ENCODE measurements at regions not wholly inside any gene's neighbourhood (a gene's known extent, or its start where the extent isn't known, plus 50 kb on each side); places are given as distances from the start of the nearest gene placed in this dataset.

DNA sequence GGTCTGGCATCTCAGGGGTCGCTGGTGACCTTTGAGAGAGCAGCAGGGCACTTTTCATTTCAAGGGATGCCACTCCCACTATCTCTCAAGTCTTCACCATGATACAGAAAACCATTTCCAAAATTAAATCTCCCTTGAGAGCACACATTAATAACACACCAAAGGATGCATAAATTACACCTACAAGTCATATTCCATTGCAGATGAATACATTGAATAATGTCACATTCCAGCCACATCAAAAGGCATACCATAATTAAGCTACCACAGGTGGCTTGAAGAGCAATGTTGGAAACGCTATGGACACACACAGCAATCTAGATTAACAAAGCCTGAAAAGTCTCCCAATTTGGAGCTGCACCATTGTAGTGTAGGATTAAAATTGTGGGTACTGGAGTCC, 353.3 kb upstream of the ZMIZ1 start:
- no peak for DNase-seq (ENCODE audit: low read depth)

- no peak for DNase-seq (ENCODE audit: low read depth)
Measured at GRCh38 chr10:78716043-78716660, 352.6 kb upstream of the ZMIZ1 start.

- DNase-seq (ENCODE audit: low read depth): peak; percentile 11
Measured at GRCh38 chr10:78717200-78717599, 351.6 kb upstream of the ZMIZ1 start.

DNA sequence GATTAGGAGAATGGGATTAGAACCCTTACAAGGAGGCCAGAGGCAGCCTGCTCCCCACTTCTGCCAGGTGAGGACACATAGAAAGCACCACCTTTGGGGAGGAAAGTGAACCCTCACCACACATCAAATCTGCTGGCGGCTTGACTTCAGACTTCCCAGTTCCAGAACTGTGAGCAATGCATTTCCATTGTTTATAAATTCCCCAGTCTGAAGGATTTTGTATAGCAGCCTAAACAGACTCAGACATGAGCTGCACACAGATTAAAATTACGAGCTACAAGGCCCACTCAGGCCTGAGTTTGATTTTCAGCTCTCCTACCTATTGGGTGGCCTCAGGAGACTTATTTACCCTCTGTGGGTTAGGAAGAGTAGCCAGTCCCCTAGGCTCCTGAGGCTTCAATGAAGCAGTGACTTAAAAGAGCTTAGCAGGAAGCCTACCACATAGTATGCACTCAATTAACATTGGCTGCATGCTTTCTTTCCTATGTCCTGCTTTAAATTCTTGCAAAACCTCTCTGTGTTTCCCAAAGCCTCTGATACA, 350.7 kb upstream of the ZMIZ1 start:
- DNase-seq (ENCODE audit: low read depth): no peak

DNA sequence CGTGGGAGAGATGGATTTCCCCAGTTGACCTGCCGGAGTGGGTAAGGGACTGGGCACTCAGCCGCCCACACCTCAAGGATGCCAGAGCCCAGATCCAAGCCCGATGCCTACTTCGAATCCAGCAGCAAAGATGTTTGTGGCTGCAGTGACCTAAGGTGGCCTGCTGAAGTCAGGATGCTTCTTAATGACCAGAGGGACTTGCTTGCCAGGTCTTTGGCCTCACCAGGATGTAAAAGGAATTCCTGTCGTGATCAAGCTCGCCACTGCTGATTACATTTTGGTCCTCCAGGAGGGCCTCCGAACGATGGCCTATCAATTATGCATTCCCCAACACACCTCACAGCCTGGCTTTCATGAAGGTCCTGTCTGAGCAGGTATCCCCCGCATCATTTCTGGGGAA, 349.5 kb upstream of the ZMIZ1 start:
- DNase-seq (ENCODE audit: low read depth): no peak

DNA sequence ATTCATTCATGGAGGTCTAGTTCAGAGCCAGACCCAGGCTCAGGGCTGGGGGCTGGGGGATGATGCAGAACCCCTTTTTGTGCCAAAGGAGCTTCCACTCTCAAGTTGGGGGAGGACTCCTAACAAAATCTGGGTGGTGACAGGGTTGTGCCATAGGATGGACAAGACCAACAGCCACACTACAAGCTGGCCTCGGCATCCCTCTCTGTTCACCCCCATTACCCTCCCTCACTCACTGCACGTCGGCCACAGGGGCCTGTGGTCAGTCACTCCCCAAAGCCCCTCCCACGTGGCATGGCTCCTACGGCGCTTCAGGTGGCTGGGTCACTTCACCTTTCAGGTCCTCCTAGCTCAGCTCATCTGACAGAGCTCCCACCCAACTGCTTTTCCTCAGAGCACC, 348.7 kb upstream of the ZMIZ1 start:
- no peak for DNase-seq (ENCODE audit: low read depth)

DNA sequence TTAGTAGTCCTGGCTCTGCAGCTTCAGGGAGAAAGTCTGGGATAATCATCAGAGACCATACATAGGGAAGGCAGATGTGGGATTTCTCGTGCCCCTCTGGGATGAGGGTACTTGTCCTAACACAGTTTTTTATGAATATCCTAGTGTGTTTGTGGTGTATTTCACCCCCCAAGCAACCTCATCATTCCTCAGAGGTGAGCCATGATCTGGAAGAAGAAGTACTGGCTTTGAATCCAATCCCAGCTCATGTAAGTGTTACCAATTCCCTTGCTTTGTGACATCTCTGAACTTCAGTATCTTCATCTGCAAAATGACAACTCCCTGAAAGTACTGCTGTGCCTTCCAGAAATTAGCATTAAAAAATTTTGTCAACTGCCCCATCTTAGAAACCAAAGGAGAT, 347.5 kb upstream of the ZMIZ1 start:
- no peak for DNase-seq (ENCODE audit: low read depth)

DNA sequence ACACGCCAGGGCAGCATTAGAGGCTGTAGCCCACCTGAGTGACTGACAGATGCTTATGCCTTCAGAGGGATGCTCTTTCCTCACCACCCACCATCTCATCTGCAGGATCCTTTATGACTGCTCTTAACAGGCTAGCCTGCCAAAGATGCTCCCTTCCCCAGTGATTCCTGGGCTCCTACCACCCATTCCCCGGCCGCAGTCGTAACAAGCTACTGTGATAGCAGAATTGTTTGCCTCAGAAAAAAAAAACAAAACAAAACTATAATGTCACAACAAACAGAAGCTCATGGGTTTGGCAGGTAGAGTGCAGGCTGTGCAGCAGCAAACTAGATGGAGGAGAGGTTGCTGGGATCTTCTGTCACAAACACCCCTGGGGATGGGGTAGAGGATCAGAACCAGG, 343.9 kb upstream of the ZMIZ1 start:
- DNase-seq (ENCODE audit: low read depth): no peak

GRCh38 chr10:78726171-78726570, 342.6 kb upstream of the ZMIZ1 start:
- no peak for DNase-seq (ENCODE audit: low read depth)

DNA sequence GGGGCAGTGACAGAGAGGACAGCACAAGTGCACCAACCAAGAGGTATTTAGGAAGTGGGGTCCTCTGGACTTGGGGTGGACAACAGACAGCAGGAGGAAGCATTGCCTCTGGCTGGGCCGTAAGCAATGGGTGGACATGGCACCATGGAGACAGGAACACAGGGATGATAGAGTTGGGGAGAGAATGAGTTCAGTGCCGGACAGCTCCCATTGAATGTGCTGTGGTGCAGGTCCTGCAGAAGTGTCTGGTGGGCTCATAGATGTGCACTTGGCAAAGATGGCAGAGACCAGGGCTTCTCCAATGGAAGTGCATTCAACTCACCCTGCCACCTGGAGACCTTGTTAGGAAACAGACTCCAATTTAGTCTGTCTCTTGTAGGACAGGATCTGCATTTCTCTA, 341.5 kb upstream of the ZMIZ1 start:
- no peak for DNase-seq (ENCODE audit: low read depth)

GRCh38 chr10:78727728-78728127, 341.0 kb upstream of the ZMIZ1 start:
- DNase-seq (ENCODE audit: low read depth): no peak

DNA sequence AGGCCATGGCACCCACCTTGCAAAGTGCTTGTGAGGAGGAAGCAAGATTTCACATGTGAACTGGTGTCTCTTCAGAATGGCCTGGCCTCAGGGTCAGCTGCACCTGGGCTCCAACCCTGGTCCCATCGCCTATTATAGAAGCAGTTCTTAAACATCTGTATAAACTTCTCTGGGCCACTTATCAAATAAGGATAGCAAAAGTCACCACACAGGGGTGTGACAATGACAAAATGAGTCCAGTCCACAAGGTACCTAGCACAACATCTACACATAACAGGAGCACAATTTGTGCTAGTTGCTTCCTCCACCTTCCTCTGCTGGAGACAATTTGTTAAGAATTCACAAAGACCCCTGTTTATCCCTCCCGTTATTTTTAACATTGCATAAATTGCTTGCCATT, 340.6 kb upstream of the ZMIZ1 start:
- no peak for DNase-seq (ENCODE audit: low read depth)

DNA sequence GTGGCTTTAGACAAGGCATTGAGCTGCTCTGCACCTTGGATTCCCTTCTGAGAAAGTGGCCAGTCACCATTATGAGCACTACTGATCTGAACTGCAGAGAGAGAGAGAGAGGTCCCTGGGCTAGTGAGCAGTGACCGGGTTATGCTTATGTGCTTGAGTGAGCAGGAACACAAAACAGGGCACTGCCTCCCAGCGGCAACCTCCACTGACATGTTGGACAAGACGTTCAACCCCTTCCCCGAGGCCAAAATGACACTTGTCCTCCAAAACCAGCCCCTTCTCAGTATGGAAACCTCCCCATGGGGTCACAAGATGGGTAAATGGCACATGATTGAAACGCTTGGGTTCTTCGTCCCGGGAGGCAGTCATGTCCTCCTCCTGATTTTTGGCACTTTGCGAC, 339.4 kb upstream of the ZMIZ1 start:
- no peak for DNase-seq (ENCODE audit: low read depth)

- DNase-seq (ENCODE audit: low read depth): no peak
Measured at GRCh38 chr10:78729800-78730199, 339.0 kb upstream of the ZMIZ1 start.

- no peak for DNase-seq (ENCODE audit: low read depth)
Measured at GRCh38 chr10:78730754-78731153, 338.0 kb upstream of the ZMIZ1 start.

GRCh38 chr10:78731675-78732074, 337.1 kb upstream of the ZMIZ1 start:
- DNase-seq (ENCODE audit: low read depth): no peak

DNA sequence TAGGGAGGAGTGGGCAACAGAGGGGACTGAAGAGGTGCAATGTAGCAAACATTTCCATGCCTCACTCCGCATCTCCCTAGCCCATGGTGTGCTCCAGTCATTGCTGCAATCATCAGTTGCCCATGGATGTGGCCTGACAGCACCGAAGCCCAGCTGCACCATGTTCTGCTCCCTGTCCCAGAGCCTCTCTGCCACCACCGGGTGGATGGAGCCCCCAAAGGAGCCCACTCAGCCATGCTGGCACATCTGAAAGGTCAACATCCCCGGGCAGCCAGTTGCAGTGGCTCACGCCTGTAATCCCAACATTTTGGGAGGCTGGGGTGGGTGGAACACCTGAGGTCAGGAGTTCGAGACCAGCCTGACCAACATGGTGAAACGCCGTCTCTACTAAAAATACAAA, 336.4 kb upstream of the ZMIZ1 start:
- no peak for DNase-seq (ENCODE audit: low read depth)

DNA sequence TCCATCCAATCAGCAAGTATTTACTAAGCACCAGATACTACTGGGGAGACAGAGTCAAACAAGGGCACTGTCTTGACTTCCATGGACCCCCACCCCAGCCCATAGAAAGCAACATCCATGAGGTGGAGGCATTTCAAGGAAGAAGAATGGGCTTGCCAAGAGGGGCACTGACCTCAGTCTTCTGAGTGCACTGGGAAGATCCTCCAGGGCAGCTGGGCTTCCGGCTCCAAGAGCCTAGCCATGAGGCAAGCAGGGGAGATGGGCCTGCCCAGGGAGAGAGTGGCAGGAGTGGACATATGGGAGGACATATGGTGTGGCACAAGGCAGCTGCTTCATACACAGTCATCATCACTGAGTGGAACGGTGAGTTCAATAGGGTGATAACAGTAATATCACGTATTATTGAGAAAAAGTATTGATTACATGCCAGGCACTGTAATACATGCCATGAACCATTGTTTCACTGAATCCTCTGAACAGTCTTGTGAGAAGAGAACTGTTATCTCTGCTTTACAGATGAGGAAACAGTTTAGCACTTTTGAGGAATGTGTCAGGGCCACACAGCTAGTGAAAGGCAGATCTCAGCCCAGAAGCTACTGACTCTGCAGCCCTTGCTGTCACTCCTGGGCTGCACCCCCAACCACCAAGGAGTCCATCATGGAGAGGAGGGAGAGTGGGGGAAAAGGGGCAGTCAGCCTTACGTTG, 331.7 kb upstream of the ZMIZ1 start:
- DNase-seq (ENCODE audit: low read depth): no peak

DNA sequence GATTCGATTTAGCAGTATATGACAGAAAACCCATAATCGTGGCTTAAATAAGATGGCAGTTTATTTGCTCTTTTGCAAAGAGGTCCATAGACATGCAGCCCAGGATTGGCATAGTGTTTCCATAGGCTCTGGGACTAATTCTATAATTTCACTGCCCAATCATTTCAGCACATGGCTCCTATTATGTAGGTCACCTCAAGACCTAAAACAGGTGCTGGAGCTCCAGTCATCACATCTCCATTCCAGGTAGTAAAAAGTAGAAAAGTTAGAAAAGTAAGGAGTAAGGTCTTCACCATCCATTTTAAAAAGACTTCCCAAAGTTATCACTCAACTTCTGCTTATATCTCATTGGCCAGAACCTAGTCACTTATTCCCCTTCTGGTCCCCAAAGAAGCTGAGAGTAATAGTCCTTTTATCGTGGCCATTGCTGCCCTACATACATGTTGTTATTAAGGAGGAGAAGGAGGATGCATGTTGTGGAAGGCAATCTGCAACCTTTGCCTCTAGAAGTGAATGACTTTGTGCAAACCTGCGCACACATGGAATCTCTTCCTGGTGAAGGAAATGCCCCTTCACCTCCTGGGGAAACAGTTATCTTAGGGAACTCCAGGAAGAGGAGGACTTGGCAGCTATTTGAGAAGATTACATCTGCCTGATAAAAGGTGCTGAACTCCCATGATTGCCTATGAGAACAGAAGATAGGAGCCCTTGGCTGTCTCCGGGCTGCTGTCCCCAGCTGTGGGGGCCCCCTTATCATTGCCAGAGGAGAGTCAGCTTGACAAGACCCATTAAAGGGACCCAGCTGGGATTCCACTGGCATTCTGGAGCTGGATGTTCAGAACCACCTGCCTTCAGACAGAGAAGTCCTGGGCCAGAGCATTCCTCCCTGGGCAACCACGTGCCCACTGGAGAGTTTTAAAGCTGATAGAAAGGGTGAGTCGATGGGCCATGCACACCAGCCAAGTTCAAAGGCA, 330.6 kb upstream of the ZMIZ1 start:
- DNase-seq (ENCODE audit: low read depth): no peak

DNA sequence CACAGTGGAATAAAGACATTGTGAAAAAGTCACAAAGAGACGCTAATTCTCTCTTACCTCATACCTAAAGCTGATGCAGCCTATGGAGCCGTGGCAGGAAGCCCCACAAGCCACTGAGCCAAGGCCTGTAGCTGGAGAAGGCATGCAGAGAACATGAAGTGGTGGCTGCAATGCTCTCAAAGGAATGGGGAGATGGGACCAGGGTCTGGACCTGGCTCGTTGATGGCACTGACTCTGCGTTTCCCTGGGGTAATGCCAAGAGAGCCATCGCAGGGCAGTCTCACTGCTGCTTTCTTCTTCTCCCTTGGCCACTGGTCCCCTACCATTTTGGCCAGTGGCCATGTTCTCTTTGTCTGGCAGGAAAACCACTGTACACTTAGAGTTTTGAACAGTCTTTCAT, 329.9 kb upstream of the ZMIZ1 start:
- DNase-seq (ENCODE audit: low read depth): no peak

GRCh38 chr10:78739444-78740053, 329.2 kb upstream of the ZMIZ1 start:
- DNase-seq (ENCODE audit: low read depth): no peak

All from iris pigment epithelial cell (primary cell).